Esophagus (tissue), 2 donors: ENCODE measurements at regions not wholly inside any gene's neighbourhood (a gene's known extent, or its start where the extent isn't known, plus 50 kb on each side); places are given as distances from the start of the nearest gene placed in this dataset.

Experiments used
- H3K27ac ChIP-seq, 2 donors: one replicate each; pipeline ENCODE4 v1.5.1; 2013; ENCODE audit warnings: low read depth in 2 of 2, mild to moderate bottlenecking in 2 of 2, inconsistent platforms in 1 of 2, low read length in 1 of 2, moderate library complexity in 1 of 2
- H3K27me3 ChIP-seq, 2 donors: one replicate each; pipeline ENCODE4 v1.6.1; 2013; ENCODE audit warnings: low read length in 2 of 2, control low read depth in 1 of 2, mild to moderate bottlenecking in 1 of 2; ENCODE audit not compliant: insufficient read depth in 2 of 2, control insufficient read depth in 1 of 2
- H3K36me3 ChIP-seq, 2 donors: one replicate each; pipeline ENCODE4 v1.6.1; 2013; ENCODE audit warnings: low read length in 1 of 2; ENCODE audit not compliant: control insufficient read depth in 2 of 2, insufficient read depth in 2 of 2
- H3K4me1 ChIP-seq, 2 donors: one replicate each; pipeline ENCODE4 v1.6.1; 2013; ENCODE audit warnings: low read length in 1 of 2; ENCODE audit not compliant: control insufficient read depth in 2 of 2, insufficient read depth in 2 of 2
- H3K4me3 ChIP-seq, 2 donors: one replicate each; pipeline ENCODE4 v1.5.1; 2013; ENCODE audit warnings: low read length in 2 of 2, mild to moderate bottlenecking in 2 of 2, low read depth in 1 of 2, moderate library complexity in 1 of 2
- H3K9me3 ChIP-seq, 2 donors: one replicate each; pipeline ENCODE4 v1.6.1; 2013; ENCODE audit warnings: mild to moderate bottlenecking in 2 of 2, low read depth in 1 of 2, low read length in 1 of 2, moderate library complexity in 1 of 2; ENCODE audit not compliant: control insufficient read depth in 2 of 2, insufficient read depth in 1 of 2
- WGBS, 2 donors: extraction: QIAGEN DNeasy Blood & Tissue Kit; methylation state at CpG; one replicate each; pipeline ENCODE4 v1.1.7; 2013; 5-methylcytosine and 5-hydroxymethylcytosine counted together
- donor health status: healthy with polysubstance abuse.
- donor health status: Bipolar disorder and iron deficiency.

DNA sequence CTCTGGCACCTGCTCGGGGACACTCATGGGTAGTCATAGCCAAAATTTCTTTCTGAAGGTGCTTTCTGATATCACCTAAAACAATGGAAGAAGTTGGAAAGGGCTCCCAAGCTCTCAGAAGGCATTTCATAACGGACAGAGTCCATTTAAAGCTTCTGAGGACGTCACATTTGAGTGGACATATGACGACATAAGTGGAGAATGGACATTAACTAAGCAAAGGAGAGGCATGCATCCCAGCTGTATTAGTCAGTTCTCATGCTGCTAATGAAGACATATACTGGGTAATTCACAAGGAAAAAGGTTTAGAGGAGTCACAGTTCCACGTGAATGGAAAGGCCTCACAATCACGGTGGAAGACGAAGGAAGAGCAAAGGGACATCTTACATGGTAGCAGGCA, 260.2 kb upstream of the DYNLRB2 start:
- Histone ChIP-seq H3K36me3 (no peaks in the 10 kb centered on the region), H3K27me3 (peaks cover 0 to 2% of the 10 kb centered on the region in 2 donors), H3K4me3 (no peak overlapping the region), H3K4me1 (no peaks in the 10 kb centered on the region), H3K9me3 (no peaks in the 10 kb centered on the region), H3K27ac (no peak overlapping the region)
- WGBS, 2 donors = 87 to 88% methylated on average over 7 of the region's 7 CpGs

- Histone ChIP-seq H3K9me3 (peaks cover 0 to 2% of the 10 kb centered on the region in 2 donors), H3K27ac (no peak overlapping the region), H3K27me3 (peaks cover 0 to 2% of the 10 kb centered on the region in 2 donors), H3K36me3 (no peaks in the 10 kb centered on the region), H3K4me3 (no peak overlapping the region), H3K4me1 (no peaks in the 10 kb centered on the region)
- 91 to 94% methylated on average over 4 of the region's 4 CpGs for WGBS, 2 donors
These were observed 261.1 kb upstream of the DYNLRB2 start for GRCh38 chr16:80279656-80280055.

DNA sequence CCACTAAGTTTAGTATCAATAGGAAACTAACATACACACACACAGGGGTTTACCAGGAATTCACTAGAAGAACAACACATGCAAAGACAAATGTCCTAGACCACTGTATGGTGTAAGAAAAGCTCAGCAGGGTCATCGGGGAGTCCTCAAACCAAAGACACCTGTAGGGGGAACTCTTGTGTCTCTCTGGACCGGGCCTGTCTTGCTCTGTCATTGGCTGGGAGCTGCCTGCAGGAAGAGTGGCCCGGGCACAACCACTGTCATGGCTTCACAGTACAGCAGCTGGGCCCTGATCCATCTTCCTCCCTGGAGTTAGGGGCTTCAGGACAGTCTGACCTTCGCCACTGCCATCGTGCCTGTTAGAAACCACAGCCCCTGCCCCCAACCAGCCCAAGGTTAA, 263.6 kb upstream of the DYNLRB2 start:
- 54 to 67% methylated on average over 5 of the region's 5 CpGs for WGBS, 2 donors
- H3K4me1 ChIP-seq = no peaks in the 10 kb centered on the region

GRCh38 chr16:80274576-80275191, 266.1 kb upstream of the DYNLRB2 start:
- Histone ChIP-seq H3K27me3 (no peaks in the 10 kb centered on the region), H3K4me3 (no peak overlapping the region), H3K36me3 (no peaks in the 10 kb centered on the region), H3K27ac (no peak overlapping the region), H3K4me1 (no peaks in the 10 kb centered on the region), H3K9me3 (peaks cover 0 to 2% of the 10 kb centered on the region in 2 donors)
- 69 to 87% methylated on average over 4 of the region's 4 CpGs for WGBS, 2 donors

More for the DNA sequence above, 263.6 kb upstream of the DYNLRB2 start:
- H3K27me3 ChIP-seq = no peaks in the 10 kb centered on the region
- H3K36me3 ChIP-seq = no peaks in the 10 kb centered on the region
- no peak overlapping the region for H3K27ac ChIP-seq
- peaks cover 0 to 2% of the 10 kb centered on the region in 2 donors for H3K9me3 ChIP-seq
- no peak overlapping the region for H3K4me3 ChIP-seq

- Histone ChIP-seq H3K9me3 (peaks cover 0 to 2% of the 10 kb centered on the region in 2 donors), H3K27ac (no peak overlapping the region), H3K4me3 (no peak overlapping the region), H3K4me1 (no peaks in the 10 kb centered on the region), H3K36me3 (no peaks in the 10 kb centered on the region), H3K27me3 (no peaks in the 10 kb centered on the region)
- WGBS, 2 donors = 61 to 67% methylated on average over 4 of the region's 4 CpGs
These were observed 266.9 kb upstream of the DYNLRB2 start for GRCh38 chr16:80273635-80274538.

DNA sequence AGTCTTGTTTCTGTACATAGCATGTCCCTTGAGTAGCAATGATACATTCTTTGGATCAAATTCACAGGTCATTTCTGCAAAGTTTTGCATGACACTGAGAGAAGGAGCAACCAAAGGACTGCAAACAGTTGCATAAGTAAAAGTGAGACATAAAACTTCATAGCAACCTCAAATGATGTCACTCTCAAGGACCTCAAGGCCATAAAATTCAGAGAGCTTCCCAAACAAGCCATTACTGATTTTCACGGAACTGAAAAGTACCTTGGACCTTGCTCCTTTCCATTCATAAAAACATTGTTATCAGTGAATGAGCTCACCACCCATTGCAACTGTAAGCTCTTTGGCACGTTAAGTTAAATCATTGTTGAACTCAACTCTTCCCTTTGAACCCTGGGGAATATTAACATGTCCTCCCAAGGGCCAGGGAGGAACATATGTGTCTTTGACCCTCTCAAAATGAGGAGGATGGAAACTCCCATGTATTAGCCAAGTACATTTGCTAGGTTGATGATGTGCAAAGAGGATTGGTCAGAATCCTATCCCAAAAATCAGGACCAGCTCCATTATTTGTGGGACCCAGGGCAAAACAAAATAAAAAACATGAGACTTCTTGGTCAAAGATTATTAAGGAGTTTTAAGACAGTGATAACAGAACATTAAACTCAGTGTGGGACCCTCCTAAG, 275.0 kb upstream of the DYNLRB2 start:
- no peak overlapping the region for H3K4me3 ChIP-seq
- H3K9me3 ChIP-seq = no peaks in the 10 kb centered on the region
- no peaks in the 10 kb centered on the region for H3K4me1 ChIP-seq
- H3K36me3 ChIP-seq = no peaks in the 10 kb centered on the region
- H3K27ac ChIP-seq = no peak overlapping the region
- WGBS, 2 donors = 62 to 78% methylated on average over 2 of the region's 2 CpGs
- H3K27me3 ChIP-seq = no peaks in the 10 kb centered on the region

GRCh38 chr16:80263848-80264694, 276.7 kb upstream of the DYNLRB2 start:
- Histone ChIP-seq H3K36me3 (no peaks in the 10 kb centered on the region), H3K9me3 (no peaks in the 10 kb centered on the region), H3K4me1 (no peaks in the 10 kb centered on the region), H3K4me3 (no peak overlapping the region), H3K27ac (no peak overlapping the region), H3K27me3 (no peaks in the 10 kb centered on the region)
- WGBS, 2 donors = 80 to 83% methylated on average over 6 of the region's 6 CpGs

- Histone ChIP-seq H3K27ac (no peak overlapping the region), H3K9me3 (no peaks in the 10 kb centered on the region), H3K4me1 (no peaks in the 10 kb centered on the region), H3K27me3 (no peaks in the 10 kb centered on the region), H3K4me3 (no peak overlapping the region), H3K36me3 (no peaks in the 10 kb centered on the region)
- WGBS, 2 donors = 75 to 83% methylated on average over 4 of the region's 4 CpGs
These were observed 277.5 kb upstream of the DYNLRB2 start for GRCh38 chr16:80263181-80263823.
